ENCODE measurements at regions not wholly inside any gene's neighbourhood (a gene's known extent, or its start where the extent isn't known, plus 50 kb on each side); places are given as distances from the start of the nearest gene placed in this dataset.

- DNase-seq, result no peak
Measured at GRCh38 chr21:28783641-28784185, 209.0 kb downstream of the LTN1 start.

GRCh38 chr21:28781602-28782276, 210.9 kb downstream of the LTN1 start:
- DNase-seq, result no peak

GRCh38 chr21:28779914-28780313, 212.8 kb downstream of the LTN1 start:
- no peak for DNase-seq

GRCh38 chr21:28776251-28776650, 216.4 kb downstream of the LTN1 start:
- peak; percentile 59 for DNase-seq

- DNase-seq, result no peak
Measured at GRCh38 chr21:28775071-28775470, 217.6 kb downstream of the LTN1 start.

- DNase-seq, result no peak
Measured at GRCh38 chr21:28773036-28773435, 219.6 kb downstream of the LTN1 start.

GRCh38 chr21:28771790-28772501, 220.7 kb downstream of the LTN1 start:
- no peak for DNase-seq

GRCh38 chr21:28770867-28771661, 221.6 kb downstream of the LTN1 start:
- no peak for DNase-seq

- DNase-seq, result peak; percentile 15
Measured at GRCh38 chr21:28769683-28770082, 223.0 kb downstream of the LTN1 start.

GRCh38 chr21:28768753-28769152, 223.9 kb downstream of the LTN1 start:
- no peak for DNase-seq

- peak; percentile 37 for DNase-seq
Measured at GRCh38 chr21:28767523-28767922, 225.2 kb downstream of the LTN1 start.

- no peak for DNase-seq
Measured at GRCh38 chr21:28763809-28764418, 228.8 kb downstream of the LTN1 start.

GRCh38 chr21:28762357-28762735, 230.3 kb downstream of the LTN1 start:
- no peak for DNase-seq

- no peak for DNase-seq
Measured at GRCh38 chr21:28761674-28762356, 230.9 kb downstream of the LTN1 start.

- no peak for DNase-seq
Measured at GRCh38 chr21:28758883-28759242, 233.8 kb downstream of the LTN1 start.

GRCh38 chr21:28758042-28758882, 234.4 kb downstream of the LTN1 start:
- no peak for DNase-seq

- DNase-seq, result no peak
Measured at GRCh38 chr21:28754862-28755261, 237.8 kb downstream of the LTN1 start.

- DNase-seq, result no peak
Measured at GRCh38 chr21:28754127-28754611, 238.5 kb downstream of the LTN1 start.

GRCh38 chr21:28752131-28752530, 240.5 kb downstream of the LTN1 start:
- DNase-seq, result no peak

- no peak for DNase-seq
Measured at GRCh38 chr21:28751176-28751575, 241.5 kb downstream of the LTN1 start.

- DNase-seq, result no peak
Measured at GRCh38 chr21:28750565-28750964, 242.1 kb downstream of the LTN1 start.

Measured in stimulated activated CD4-positive, alpha-beta T cell treated with anti-CD3 and anti-CD28 coated beads, Interleukin-4, amount 100 ng/mL, for 24 hours (primary cell).